NB4 (cell line): ENCODE measurements at regions not wholly inside any gene's neighbourhood (a gene's known extent, or its start where the extent isn't known, plus 50 kb on each side); places are given as distances from the start of the nearest gene placed in this dataset.

Source experiments
- CTCF ChIP-seq: IDR thresholded peaks from one replicate; pipeline ENCODE4 v1.5.1; 2012; ENCODE audit warnings: low read depth, low read length
- MYC ChIP-seq: IDR thresholded peaks from 2 replicates; pipeline ENCODE4 v1.6.1; 2011; ENCODE audit warnings: low read depth, low read length

DNA sequence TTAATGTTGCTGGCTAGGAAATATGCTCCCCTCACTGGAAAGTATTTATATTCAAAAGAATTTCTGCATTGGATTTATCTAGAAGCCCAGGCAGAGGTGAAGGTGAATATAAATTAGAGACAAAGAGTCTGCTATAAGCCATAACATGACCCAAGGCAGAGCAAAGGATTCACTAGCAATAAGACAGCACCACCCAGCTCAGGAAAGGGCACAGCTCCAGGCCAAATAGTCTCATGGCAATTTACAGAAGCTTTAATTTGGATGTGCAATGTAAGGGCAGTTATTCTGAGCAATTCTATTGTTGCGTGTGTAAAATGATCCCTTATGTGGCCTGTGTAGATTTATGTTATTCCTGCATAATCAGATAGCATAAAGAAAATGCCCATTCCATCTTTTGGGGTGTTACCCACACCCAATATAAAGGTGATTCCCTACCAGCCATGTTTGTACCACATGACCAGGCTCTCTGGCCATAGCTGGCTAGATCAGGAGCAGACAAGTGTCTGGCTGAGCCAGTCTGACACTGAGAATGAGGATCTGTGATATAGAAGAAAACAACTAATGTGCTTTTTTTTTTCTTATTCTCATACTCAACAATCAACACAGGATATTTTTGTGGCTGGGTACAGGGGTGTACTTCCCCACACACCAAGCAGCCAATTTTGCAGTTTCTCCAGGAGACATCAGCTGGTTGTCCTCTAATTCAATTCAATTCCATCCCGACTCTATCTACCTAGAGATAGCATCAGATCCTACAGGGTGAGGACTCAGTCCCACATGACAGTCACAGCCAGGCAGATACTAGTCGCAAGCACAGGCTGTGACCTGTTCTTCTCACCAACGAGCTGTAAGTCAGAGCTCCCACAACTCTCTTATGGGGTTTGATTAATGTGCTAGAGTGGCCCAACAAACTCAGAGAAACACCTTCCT lies 181.4 kb downstream of the KCTD15 start:
- TF ChIP-seq CTCF, result no peak
- TF ChIP-seq MYC, result no peak
